ENCODE measurements at regions not wholly inside any gene's neighbourhood (a gene's known extent, or its start where the extent isn't known, plus 50 kb on each side); places are given as distances from the start of the nearest gene placed in this dataset.

DNA sequence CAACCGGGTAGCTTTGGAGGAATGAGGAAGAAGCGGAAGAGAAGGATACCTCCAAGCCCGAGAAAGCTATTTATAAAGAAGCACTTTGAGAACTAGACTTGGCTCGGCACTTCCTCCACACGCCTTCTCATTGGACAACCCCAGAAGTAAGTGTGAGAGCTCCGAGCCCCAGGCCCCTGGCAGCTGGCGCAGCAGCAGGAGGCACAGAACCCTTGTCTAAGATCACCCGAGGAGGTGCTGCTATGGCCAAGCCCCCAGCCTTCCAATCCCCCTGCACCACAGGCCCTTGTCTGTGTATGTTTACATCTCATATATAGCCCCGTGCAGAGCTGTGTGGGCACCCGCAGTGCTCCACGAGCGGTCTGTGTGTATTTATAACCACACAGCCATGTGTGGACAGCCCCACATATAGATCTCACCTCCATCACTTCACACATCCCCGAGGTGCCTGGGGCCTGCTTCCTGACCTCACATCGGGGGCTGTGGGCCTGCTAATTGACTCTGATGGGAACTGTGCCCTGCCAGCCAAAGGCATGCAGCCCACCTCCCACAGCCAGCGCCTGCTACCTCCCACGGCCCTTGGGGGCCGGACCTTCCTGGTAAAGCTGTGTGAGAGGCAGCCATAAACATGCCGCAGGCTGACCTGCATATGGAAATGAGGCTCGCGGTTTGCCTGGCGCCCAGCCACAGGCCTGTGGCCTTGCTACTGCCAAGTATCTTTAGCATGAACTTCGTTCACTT, 96.1 kb downstream of the C17orf67 start:
- TF ChIP-seq, protein P1, sequence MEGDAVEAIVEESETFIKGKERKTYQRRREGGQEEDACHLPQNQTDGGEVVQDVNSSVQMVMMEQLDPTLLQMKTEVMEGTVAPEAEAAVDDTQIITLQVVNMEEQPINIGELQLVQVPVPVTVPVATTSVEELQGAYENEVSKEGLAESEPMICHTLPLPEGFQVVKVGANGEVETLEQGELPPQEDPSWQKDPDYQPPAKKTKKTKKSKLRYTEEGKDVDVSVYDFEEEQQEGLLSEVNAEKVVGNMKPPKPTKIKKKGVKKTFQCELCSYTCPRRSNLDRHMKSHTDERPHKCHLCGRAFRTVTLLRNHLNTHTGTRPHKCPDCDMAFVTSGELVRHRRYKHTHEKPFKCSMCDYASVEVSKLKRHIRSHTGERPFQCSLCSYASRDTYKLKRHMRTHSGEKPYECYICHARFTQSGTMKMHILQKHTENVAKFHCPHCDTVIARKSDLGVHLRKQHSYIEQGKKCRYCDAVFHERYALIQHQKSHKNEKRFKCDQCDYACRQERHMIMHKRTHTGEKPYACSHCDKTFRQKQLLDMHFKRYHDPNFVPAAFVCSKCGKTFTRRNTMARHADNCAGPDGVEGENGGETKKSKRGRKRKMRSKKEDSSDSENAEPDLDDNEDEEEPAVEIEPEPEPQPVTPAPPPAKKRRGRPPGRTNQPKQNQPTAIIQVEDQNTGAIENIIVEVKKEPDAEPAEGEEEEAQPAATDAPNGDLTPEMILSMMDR (IDR thresholded peaks at IDR 0.05; ENCODE audit: insufficient read depth, low read length, poor library complexity, severe bottlenecking) = no peak
- TF ChIP-seq EZH2phosphoT487 (conservative IDR thresholded peaks at IDR 0.05; ENCODE audit: low read length) = no peak
- Histone ChIP-seq H3F3A (ENCODE audit: insufficient read depth) (no peaks in the 10 kb centered on the region), H3K9me2 (replicated peaks; ENCODE audit: insufficient read depth, low read length) (no peaks in the 10 kb centered on the region), H3K79me2 (ENCODE audit: insufficient read depth, low read length) (no peaks in the 10 kb centered on the region), H3K36me3 (ENCODE audit: low read length) (no peaks in the 10 kb centered on the region), H2AFZ (ENCODE audit: low read depth, low read length, severe bottlenecking) (no peak overlapping the region), H3K4me2 (ENCODE audit: low read depth, low read length, poor library complexity, severe bottlenecking) (no peak overlapping the region), H4K20me1 (ENCODE audit: low read depth, low read length) (no peaks in the 10 kb centered on the region), H3K9me3 (ENCODE audit: insufficient read depth, low read length) (no peaks in the 10 kb centered on the region), H3K27me3 (ENCODE audit: low read length) (0 out of 2 replicates have a peak, but pooled peaks cover 5% of the 10 kb centered on the region), H3K4me3 (ENCODE audit: insufficient read depth, low read length, poor library complexity, severe bottlenecking) (no peak overlapping the region), H3K9ac (ENCODE audit: low read length) (no peak overlapping the region), H3K27ac (ENCODE audit: low read depth, low read length) (no peak overlapping the region)

DNA sequence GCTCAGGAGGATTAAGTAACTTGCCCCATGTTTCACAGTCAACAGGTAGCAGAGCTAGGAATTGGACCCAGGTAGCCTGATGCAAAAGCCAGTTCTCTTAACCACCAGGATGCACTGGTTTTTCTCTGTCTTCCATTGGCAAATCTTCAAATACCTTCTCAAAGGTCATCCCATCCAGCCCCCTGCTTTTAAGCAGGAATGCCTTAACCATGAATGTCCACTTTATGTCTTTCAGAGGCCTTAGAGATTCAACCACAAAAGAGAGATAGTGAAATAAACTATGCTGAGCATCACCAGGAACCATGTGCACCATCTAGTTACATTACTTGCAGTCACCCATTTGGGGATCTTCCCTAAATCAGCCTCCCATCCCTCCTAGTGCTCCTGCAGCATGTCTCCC, 94.3 kb downstream of the C17orf67 start:
- H3K36me3 ChIP-seq (ENCODE audit: low read length) = no peaks in the 10 kb centered on the region
- no peak overlapping the region for H3K4me2 ChIP-seq (ENCODE audit: low read depth, low read length, poor library complexity, severe bottlenecking)
- H3K9ac ChIP-seq (ENCODE audit: low read length) = no peak overlapping the region
- no peaks in the 10 kb centered on the region for H3K9me3 ChIP-seq (ENCODE audit: insufficient read depth, low read length)
- TF ChIP-seq, protein P1 (IDR thresholded peaks at IDR 0.05; ENCODE audit: insufficient read depth, low read length, poor library complexity, severe bottlenecking) = no peak
- no peak for TF ChIP-seq EZH2phosphoT487 (conservative IDR thresholded peaks at IDR 0.05; ENCODE audit: low read length)
- no peaks in the 10 kb centered on the region for H3K79me2 ChIP-seq (ENCODE audit: insufficient read depth, low read length)
- H3K27ac ChIP-seq (ENCODE audit: low read depth, low read length) = no peak overlapping the region
- H3K27me3 ChIP-seq (ENCODE audit: low read length) = 0 out of 2 replicates have a peak, but pooled peaks cover 5% of the 10 kb centered on the region
- H2AFZ ChIP-seq (ENCODE audit: low read depth, low read length, severe bottlenecking) = no peak overlapping the region
- no peaks in the 10 kb centered on the region for H3K9me2 ChIP-seq (replicated peaks; ENCODE audit: insufficient read depth, low read length)
- no peak overlapping the region for H3K4me3 ChIP-seq (ENCODE audit: insufficient read depth, low read length, poor library complexity, severe bottlenecking)
- no peaks in the 10 kb centered on the region for H4K20me1 ChIP-seq (ENCODE audit: low read depth, low read length)
- H3F3A ChIP-seq (ENCODE audit: insufficient read depth) = no peaks in the 10 kb centered on the region

DNA sequence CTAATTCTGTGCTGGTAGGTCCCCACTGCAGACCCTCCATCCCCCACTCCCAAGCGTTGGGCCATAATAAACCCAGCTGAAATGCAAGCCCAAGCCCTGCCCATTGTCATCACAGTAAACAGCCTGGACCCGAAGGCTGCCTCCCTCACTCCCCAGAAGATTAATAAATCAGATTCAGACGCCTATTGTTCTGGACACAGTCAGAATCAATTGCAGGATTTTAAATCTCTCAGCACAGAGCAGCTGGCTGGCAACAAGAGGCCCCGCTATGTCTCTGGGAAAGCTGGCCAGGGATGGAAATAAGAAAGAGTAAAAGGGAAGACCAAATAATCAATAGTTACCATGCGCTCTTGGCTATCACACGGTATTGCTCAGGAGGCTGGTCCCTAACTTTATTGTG, 93.9 kb downstream of the C17orf67 start:
- no peaks in the 10 kb centered on the region for H3F3A ChIP-seq (ENCODE audit: insufficient read depth)
- H3K9me2 ChIP-seq (replicated peaks; ENCODE audit: insufficient read depth, low read length) = no peaks in the 10 kb centered on the region
- no peak overlapping the region for H2AFZ ChIP-seq (ENCODE audit: low read depth, low read length, severe bottlenecking)
- no peaks in the 10 kb centered on the region for H3K79me2 ChIP-seq (ENCODE audit: insufficient read depth, low read length)
- no peaks in the 10 kb centered on the region for H4K20me1 ChIP-seq (ENCODE audit: low read depth, low read length)
- 0 out of 2 replicates have a peak, but pooled peaks cover 5% of the 10 kb centered on the region for H3K27me3 ChIP-seq (ENCODE audit: low read length)
- no peak overlapping the region for H3K27ac ChIP-seq (ENCODE audit: low read depth, low read length)
- no peaks in the 10 kb centered on the region for H3K36me3 ChIP-seq (ENCODE audit: low read length)
- no peaks in the 10 kb centered on the region for H3K9me3 ChIP-seq (ENCODE audit: insufficient read depth, low read length)
- TF ChIP-seq, protein P1 (IDR thresholded peaks at IDR 0.05; ENCODE audit: insufficient read depth, low read length, poor library complexity, severe bottlenecking) = no peak
- TF ChIP-seq EZH2phosphoT487 (conservative IDR thresholded peaks at IDR 0.05; ENCODE audit: low read length) = no peak
- no peak overlapping the region for H3K4me2 ChIP-seq (ENCODE audit: low read depth, low read length, poor library complexity, severe bottlenecking)
- H3K9ac ChIP-seq (ENCODE audit: low read length) = no peak overlapping the region
- H3K4me3 ChIP-seq (ENCODE audit: insufficient read depth, low read length, poor library complexity, severe bottlenecking) = no peak overlapping the region
